NCI-H510A (cell line): ENCODE measurements at regions not wholly inside any gene's neighbourhood (a gene's known extent, or its start where the extent isn't known, plus 50 kb on each side); places are given as distances from the start of the nearest gene placed in this dataset.
"Not testable (repeated sequence)": the region's sequence is repeated elsewhere in the genome, so short reads cannot be mapped to it uniquely, and the experiment has no call there.

Experiments used
- DNase-seq: peaks from one replicate; lab custom pipeline; 2025; lab: John Stamatoyannopoulos, UW

- no peak for DNase-seq
These were observed 65.2 kb downstream of the DMRT2 start for GRCh38 chr9:1115370-1115769.

GRCh38 chr9:1117439-1117838 is 67.3 kb downstream of the DMRT2 start:
- no peak for DNase-seq

- no peak for DNase-seq
These were observed 70.5 kb downstream of the DMRT2 start for GRCh38 chr9:1120500-1121165.

GRCh38 chr9:1125741-1126140 is 75.6 kb downstream of the DMRT2 start:
- DNase-seq = no peak

GRCh38 chr9:1128046-1128445 is 77.9 kb downstream of the DMRT2 start:
- no peak for DNase-seq

- no peak for DNase-seq
These were observed 79.2 kb downstream of the DMRT2 start for GRCh38 chr9:1129382-1129781.

- DNase-seq = no peak
These were observed 89.9 kb downstream of the DMRT2 start for GRCh38 chr9:1140057-1140456.

- DNase-seq = no peak
These were observed 101.5 kb downstream of the DMRT2 start for GRCh38 chr9:1151691-1152090.

DNA sequence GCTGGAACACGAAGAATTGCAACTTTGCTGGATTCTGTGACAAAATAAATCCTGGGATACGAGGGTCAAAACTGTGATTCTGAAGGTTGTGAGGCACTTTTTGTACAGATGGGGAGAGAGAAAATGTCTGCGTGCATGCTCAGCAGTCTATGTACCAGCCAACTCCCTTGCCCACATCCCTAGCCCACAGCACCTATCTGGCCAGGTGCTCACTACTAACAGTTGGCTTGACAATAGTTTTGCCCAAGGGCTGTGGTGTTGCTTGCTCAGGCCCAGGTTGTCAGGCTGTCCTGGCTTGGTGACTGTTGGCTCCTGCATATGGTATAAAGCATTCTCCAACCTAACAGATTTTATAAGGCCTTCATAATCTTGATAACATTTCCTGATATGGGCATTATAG is 102.0 kb downstream of the DMRT2 start:
- DNase-seq = no peak

DNA sequence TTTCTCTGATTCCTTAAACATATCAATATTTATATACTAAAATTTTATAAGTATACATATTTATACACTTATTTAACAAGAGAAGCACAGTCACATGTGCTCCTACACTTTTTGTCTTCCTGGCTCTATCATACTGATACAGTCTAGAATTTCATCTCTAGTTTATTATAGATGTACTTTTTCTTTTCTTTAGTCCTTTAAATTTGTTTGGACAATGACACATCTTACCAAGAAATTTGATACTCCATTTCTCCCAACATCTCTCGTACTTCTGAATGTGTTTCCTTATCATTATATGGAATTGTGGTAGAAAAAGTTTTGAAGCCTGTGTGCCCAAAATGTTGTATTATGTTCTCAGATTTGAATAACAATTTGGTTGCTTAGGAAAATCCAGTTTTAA is 104.6 kb downstream of the DMRT2 start:
- DNase-seq = no peak

DNA sequence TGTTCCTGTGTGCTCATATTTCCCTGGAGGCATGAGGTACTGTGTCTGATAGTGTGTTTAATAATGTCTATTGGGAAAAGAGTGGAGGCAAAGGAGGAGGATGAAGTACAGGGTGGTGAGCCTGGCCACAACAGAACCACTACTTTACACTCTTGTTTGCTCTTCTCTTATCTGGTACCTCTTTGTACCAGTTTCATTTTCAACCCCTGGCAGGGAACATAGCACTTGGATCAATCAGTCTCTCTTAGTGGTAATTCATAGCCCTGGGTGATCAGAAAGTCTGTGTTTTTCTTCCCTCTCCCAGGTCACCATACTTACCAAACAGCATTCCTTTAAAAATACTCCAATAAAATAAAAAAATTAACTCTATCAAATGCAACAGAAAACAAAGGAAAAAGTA is 105.4 kb downstream of the DMRT2 start:
- DNase-seq = no peak

- no peak for DNase-seq
These were observed 106.8 kb downstream of the DMRT2 start for GRCh38 chr9:1156794-1157550.

DNA sequence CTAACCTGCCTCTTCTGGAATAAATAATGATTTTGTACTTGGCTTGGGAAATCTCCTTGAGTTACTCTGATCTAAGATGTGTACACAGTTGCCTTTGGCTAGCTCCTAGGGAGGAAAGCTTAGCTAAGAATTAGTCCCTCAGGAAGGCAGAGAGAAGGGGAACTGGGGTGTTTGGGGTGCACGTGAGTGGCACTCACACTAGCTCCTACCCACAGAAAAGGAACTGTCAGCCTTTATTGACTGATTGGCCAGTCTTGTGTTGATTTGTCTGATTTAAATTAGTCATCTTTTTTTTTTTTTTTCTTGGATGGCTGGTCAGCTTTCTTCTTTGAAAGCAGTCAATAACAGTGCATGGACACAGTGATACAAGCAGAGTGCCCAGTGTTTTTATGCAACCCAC is 107.7 kb downstream of the DMRT2 start:
- no peak for DNase-seq

DNA sequence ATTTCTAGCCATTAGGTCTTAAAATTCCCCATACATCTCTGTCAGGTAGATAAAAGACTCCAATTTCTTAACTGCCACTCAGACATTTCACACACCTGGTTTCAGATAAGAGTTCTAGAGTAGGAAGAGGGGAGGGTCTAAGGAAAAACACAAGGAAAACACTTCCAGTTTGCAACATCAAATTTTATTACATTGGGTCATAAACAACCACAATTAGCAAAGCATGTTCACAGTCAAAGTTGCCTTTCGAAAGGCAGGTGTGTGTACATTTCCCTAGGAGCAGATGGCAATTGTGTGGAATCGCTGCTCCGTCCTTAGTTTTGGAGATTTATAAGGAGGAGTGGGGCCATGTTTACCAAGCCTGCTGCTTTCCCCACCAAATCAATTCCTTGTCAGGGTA is 120.8 kb downstream of the DMRT2 start:
- DNase-seq = no peak

- DNase-seq = no peak
These were observed 121.4 kb downstream of the DMRT2 start for GRCh38 chr9:1171546-1171945.

DNA sequence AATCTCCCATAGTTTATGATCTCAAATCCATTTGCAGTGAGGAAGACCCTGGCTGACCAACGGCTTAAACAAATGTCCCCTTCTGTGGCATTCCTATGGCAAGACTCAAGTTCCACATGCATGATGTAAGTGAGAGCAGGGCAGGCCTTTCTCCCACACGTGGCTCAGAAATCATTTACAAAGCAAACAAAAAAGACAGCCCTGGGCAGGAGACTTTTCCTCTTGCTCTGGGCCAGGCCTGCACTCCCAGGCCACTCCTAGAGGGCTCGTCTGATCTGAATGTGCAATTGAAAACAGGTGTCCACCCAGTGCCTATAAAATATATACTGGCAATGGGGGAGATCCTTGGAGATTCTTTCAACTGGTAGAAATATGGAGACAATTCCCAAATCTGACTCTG is 123.1 kb downstream of the DMRT2 start:
- DNase-seq = no peak

DNA sequence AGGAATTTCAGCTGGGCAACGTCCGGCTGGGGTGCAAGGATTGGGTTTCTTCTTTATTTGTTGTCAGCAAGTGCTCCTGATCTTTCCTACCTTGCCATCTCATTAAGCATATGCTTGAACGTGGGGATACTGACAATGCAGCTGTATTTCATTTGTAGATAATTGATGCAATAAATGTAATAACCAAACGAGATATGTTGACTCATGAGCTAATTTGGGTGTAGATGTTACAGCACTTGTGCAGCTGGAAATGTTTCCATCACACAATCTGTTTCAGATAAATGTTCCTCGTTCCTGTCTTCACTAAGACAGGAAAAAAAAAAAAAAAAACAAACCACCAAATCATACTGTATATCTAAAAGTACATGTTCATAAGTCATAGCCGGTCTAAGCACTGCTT is 123.8 kb downstream of the DMRT2 start:
- DNase-seq = no peak

DNA sequence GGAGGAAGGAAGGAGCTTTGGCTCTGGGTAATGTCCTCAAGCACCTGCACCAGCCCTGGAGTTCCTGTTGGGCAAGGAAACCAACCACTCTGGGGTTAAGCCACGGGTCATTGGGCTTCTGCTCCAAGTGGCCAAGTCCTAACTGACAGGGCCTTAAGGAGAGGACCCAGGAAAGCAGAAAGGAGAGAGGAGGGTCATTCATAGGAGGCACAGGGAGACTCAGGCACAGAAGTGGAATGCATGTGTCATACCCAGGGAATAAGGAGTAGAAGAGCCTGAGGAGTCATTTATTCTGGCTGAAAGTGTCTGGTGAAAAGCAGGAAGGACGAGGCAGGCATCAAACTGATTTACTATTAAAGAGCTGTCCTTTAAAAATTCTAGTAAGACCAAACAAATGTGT is 129.2 kb downstream of the DMRT2 start:
- DNase-seq = no peak

DNA sequence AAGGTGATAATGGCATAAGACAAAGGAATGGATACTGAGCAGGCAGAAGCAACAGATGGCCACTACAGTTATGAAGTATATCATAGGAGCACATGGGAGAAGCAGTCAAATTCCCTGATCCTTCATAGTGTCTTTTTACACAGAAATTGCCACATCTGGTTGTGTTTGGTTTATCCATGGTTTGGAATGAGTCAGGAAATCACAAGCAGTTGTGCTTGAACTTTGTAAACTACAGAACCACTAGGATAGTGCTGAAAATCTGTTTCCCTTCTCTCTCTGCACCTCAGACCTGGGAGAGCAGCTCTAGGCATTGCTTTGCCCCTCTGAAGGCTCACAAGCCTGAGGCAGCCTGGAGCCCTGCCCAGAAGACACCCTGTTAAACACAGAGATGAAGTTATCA is 134.0 kb downstream of the DMRT2 start:
- no peak for DNase-seq

- DNase-seq = not testable (repeated sequence)
These were observed 137.0 kb downstream of the DMRT2 start for GRCh38 chr9:1187137-1187536.

- not testable (repeated sequence) for DNase-seq
These were observed 145.5 kb downstream of the DMRT2 start for GRCh38 chr9:1195636-1196035.

- no peak for DNase-seq
These were observed 147.9 kb downstream of the DMRT2 start for GRCh38 chr9:1198085-1198484.

- no peak for DNase-seq
These were observed 150.7 kb downstream of the DMRT2 start for GRCh38 chr9:1200847-1201251.

- DNase-seq = no peak
These were observed 151.1 kb downstream of the DMRT2 start for GRCh38 chr9:1201262-1201661.
